ENCODE measurements at regions not wholly inside any gene's neighbourhood (a gene's known extent, or its start where the extent isn't known, plus 50 kb on each side); places are given as distances from the start of the nearest gene placed in this dataset.
A peak's percentile ranks its signal among the peaks of the same experiment; 100 is the strongest.

- DNase-seq: no peak
Observed at GRCh38 chr11:62073061-62073460, 50.8 kb upstream of the INCENP start.

GRCh38 chr11:62071408-62071807, 52.4 kb upstream of the INCENP start:
- DNase-seq: no peak

GRCh38 chr11:62069986-62070919, 53.6 kb upstream of the INCENP start:
- no peak for DNase-seq

GRCh38 chr11:62069374-62069773, 54.4 kb upstream of the INCENP start:
- DNase-seq: no peak

GRCh38 chr11:62068730-62069129, 55.1 kb upstream of the INCENP start:
- no peak for DNase-seq

GRCh38 chr11:62067741-62068140, 56.1 kb upstream of the INCENP start:
- DNase-seq: no peak

GRCh38 chr11:62064221-62064620, 59.6 kb upstream of the INCENP start:
- DNase-seq: no peak

GRCh38 chr11:62062223-62062861, 61.5 kb upstream of the INCENP start:
- no peak for DNase-seq

GRCh38 chr11:62061356-62062222, 62.2 kb upstream of the INCENP start:
- DNase-seq: no peak

GRCh38 chr11:62057069-62057468, 66.7 kb upstream of the INCENP start:
- no peak for DNase-seq

- no peak for DNase-seq
Observed at GRCh38 chr11:62055970-62056369, 67.8 kb upstream of the INCENP start.

GRCh38 chr11:62054484-62055121, 69.2 kb upstream of the INCENP start:
- DNase-seq: peak; percentile 15

- DNase-seq: no peak
Observed at GRCh38 chr11:62054081-62054480, 69.7 kb upstream of the INCENP start.

GRCh38 chr11:62050716-62051115, 73.1 kb upstream of the INCENP start:
- DNase-seq: no peak

- no peak for DNase-seq
Observed at GRCh38 chr11:62048100-62048499, 75.7 kb upstream of the INCENP start.

GRCh38 chr11:62046568-62047100, 77.2 kb upstream of the INCENP start:
- no peak for DNase-seq

- no peak for DNase-seq
Observed at GRCh38 chr11:62044639-62045121, 77.2 kb upstream of the FTH1 start.

GRCh38 chr11:62035293-62035692, 67.9 kb upstream of the FTH1 start:
- no peak for DNase-seq

- no peak for DNase-seq
Observed at GRCh38 chr11:62034036-62034338, 66.6 kb upstream of the FTH1 start.

- peak; percentile 20 for DNase-seq
Observed at GRCh38 chr11:62033191-62034035, 66.0 kb upstream of the FTH1 start.

GRCh38 chr11:62030071-62030684, 62.7 kb upstream of the FTH1 start:
- DNase-seq: no peak
